ENCODE measurements at regions not wholly inside any gene's neighbourhood (a gene's known extent, or its start where the extent isn't known, plus 50 kb on each side); places are given as distances from the start of the nearest gene placed in this dataset.
"Not testable (repeated sequence)": the region's sequence is repeated elsewhere in the genome, so short reads cannot be mapped to it uniquely, and the experiment has no call there.

GRCh38 chr17:64800987-64801386 lies 118.3 kb downstream of the LRRC37A3 start:
- DNase-seq = not testable (repeated sequence)

- not testable (repeated sequence) for DNase-seq
These were observed 118.8 kb downstream of the LRRC37A3 start for GRCh38 chr17:64800361-64800895.

GRCh38 chr17:64799543-64800188 lies 119.6 kb downstream of the LRRC37A3 start:
- DNase-seq = not testable (repeated sequence)

GRCh38 chr17:64798961-64799360 lies 120.3 kb downstream of the LRRC37A3 start:
- not testable (repeated sequence) for DNase-seq

- not testable (repeated sequence) for DNase-seq
These were observed 120.8 kb downstream of the LRRC37A3 start for GRCh38 chr17:64798489-64798790.

- not testable (repeated sequence) for DNase-seq
These were observed 121.4 kb downstream of the LRRC37A3 start for GRCh38 chr17:64797746-64798488.

GRCh38 chr17:64795342-64795741 lies 123.9 kb downstream of the LRRC37A3 start:
- DNase-seq = not testable (repeated sequence)

GRCh38 chr17:64794548-64795274 lies 124.6 kb downstream of the LRRC37A3 start:
- DNase-seq = not testable (repeated sequence)

- DNase-seq = peak; percentile 25
These were observed 125.2 kb downstream of the LRRC37A3 start for GRCh38 chr17:64794113-64794512.

GRCh38 chr17:64792793-64793575 lies 126.3 kb downstream of the LRRC37A3 start:
- peak; percentile 69 for DNase-seq

GRCh38 chr17:64792276-64792675 lies 127.0 kb downstream of the LRRC37A3 start:
- not testable (repeated sequence) for DNase-seq

GRCh38 chr17:64791691-64792090 lies 127.6 kb downstream of the LRRC37A3 start:
- not testable (repeated sequence) for DNase-seq

GRCh38 chr17:64791226-64791625 lies 128.1 kb downstream of the LRRC37A3 start:
- not testable (repeated sequence) for DNase-seq

GRCh38 chr17:64790690-64791089 lies 128.6 kb upstream of the SMURF2 start:
- DNase-seq = not testable (repeated sequence)

GRCh38 chr17:64790193-64790592 lies 128.1 kb upstream of the SMURF2 start:
- not testable (repeated sequence) for DNase-seq

GRCh38 chr17:64789061-64789445 lies 126.9 kb upstream of the SMURF2 start:
- not testable (repeated sequence) for DNase-seq

- no peak for DNase-seq
These were observed 126.4 kb upstream of the SMURF2 start for GRCh38 chr17:64788286-64789060.

GRCh38 chr17:64787921-64788271 lies 125.8 kb upstream of the SMURF2 start:
- DNase-seq = no peak

GRCh38 chr17:64787255-64787920 lies 125.3 kb upstream of the SMURF2 start:
- no peak for DNase-seq

- DNase-seq = no peak
These were observed 124.2 kb upstream of the SMURF2 start for GRCh38 chr17:64786337-64786736.

- no peak for DNase-seq
These were observed 122.9 kb upstream of the SMURF2 start for GRCh38 chr17:64785011-64785421.
